ENCODE measurements at regions not wholly inside any gene's neighbourhood (a gene's known extent, or its start where the extent isn't known, plus 50 kb on each side); places are given as distances from the start of the nearest gene placed in this dataset.

- Histone ChIP-seq H3K27ac (ENCODE audit: extremely low read depth, low read depth, low read length) (no peak overlapping the region), H3K4me2 (ENCODE audit: insufficient read depth, low read length) (no peak overlapping the region), H3K4me1 (replicated peaks in 1 of 2; ENCODE audit: control insufficient read depth in 2 of 2, insufficient read depth in 2 of 2, low read length in 2 of 2) (no peaks in the 10 kb centered on the region), H3K27me3 (ENCODE audit: control insufficient read depth in 2 of 2, insufficient read depth in 2 of 2, low read length in 2 of 2) (no peaks in the 10 kb centered on the region), H3K9ac (ENCODE audit: insufficient read depth in 1 of 2, low read depth in 2 of 2, low read length in 2 of 2) (no peak overlapping the region), H3K9me1 (ENCODE audit: control insufficient read depth, insufficient read depth, low read length) (no peaks in the 10 kb centered on the region), H3K9me3 (replicated peaks; ENCODE audit: control insufficient read depth, insufficient read depth, low read depth, low read length) (no peaks in the 10 kb centered on the region), H2AFZ (ENCODE audit: low read depth, low read length) (no peak overlapping the region), H3K36me3 (ENCODE audit: control insufficient read depth, insufficient read depth, low read length) (no peaks in the 10 kb centered on the region), H3K79me2 (ENCODE audit: control insufficient read depth, insufficient read depth, low read length) (no peaks in the 10 kb centered on the region), H4K20me1 (replicated peaks; ENCODE audit: control insufficient read depth, insufficient read depth, low read length) (no peaks in the 10 kb centered on the region), H3K4me3 (no peak overlapping the region)
- ChIA-PET POLR2A (no interaction called here), CTCF (ENCODE audit: low intra/inter-chr PET ratio) (no interaction called here)
- no peak for ATAC-seq
- FAIRE-seq: no peak
- no TSS peak for BruUV-seq (replicated peaks)
- intact Hi-C loops (cut with micrococcal nuclease): no loop called here
- no peak for DNase-seq (ENCODE audit: extremely low read depth in 1 of 4, low spot score in 3 of 4)
- TF ChIP-seq TEAD2 (tag; IDR thresholded peaks at IDR 0.05) (no peak), LCOR (CRISPR knock-in tag; IDR thresholded peaks at IDR 0.05) (no peak), NONO (IDR thresholded peaks at IDR 0.05; ENCODE audit: low read depth in 2 of 2, low read length in 1 of 2) (no peak), DNMT1 (IDR thresholded peaks at IDR 0.05) (no peak), GTF2E2 (tag; IDR thresholded peaks at IDR 0.05) (no peak), CBX2 (IDR thresholded peaks at IDR 0.05; ENCODE audit: insufficient read depth, low read length, poor library complexity, severe bottlenecking) (no peak), RBM25 (IDR thresholded peaks at IDR 0.05; ENCODE audit: low read depth, low read length, severe bottlenecking) (no peak), JUNB (CRISPR knock-in tag; conservative IDR thresholded peaks at IDR 0.05) (no peak), BCLAF1 (IDR thresholded peaks at IDR 0.05; ENCODE audit: borderline replicate concordance in 1 of 2, control insufficient read depth in 1 of 2, low read depth in 2 of 2, low read length in 1 of 2) (no peak), NRF1 (conservative IDR thresholded peaks at IDR 0.05 in 1 of 2, IDR thresholded peaks at IDR 0.05 in 1 of 2) (no peak), TBL1XR1 (IDR thresholded peaks at IDR 0.05; ENCODE audit: low read length in 2 of 2) (no peak), KLF1 (tag; IDR thresholded peaks at IDR 0.05) (no peak), FOS (IDR thresholded peaks at IDR 0.05; ENCODE audit: extremely low read depth, insufficient read length) (no peak)
- WGBS (ENCODE audit: insufficient coverage, low coverage, missing lambda C conversion rate): 2% methylated on average over 2 of the region's 2 CpGs
- in situ Hi-C loops (cut with MboI): no loop called here
Measured at GRCh38 chr11:22467741-22468140, 129.6 kb downstream of the SLC17A6 start.
